ENCODE measurements at regions not wholly inside any gene's neighbourhood (a gene's known extent, or its start where the extent isn't known, plus 50 kb on each side); places are given as distances from the start of the nearest gene placed in this dataset.

DNA sequence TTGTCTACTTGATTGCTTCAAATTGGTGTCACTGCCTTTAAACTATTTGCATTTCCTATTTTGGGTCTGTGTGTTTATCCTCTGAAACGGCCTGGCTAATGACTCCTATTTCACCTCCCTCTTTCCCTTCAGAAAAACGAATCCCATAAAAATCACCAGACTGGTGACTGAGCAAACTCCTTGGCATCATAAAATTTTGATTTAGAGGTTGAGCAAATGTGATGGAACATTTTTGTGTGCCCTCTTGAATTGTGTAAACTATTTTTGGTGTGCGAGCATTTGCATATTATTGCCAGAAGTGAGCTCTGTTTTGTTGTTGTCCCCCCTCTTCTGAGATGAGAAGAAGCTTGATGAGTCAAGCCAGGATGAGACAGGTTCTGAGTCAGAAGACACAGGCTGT lies 316.1 kb downstream of the AJAP1 start:
- TF ChIP-seq JUNB (IDR thresholded peaks at IDR 0.05; ENCODE audit: unreplicated experiment) (no peak), CTCF (conservative IDR thresholded peaks at IDR 0.05; ENCODE audit: low read depth in 2 of 2) (no peak), REST (IDR thresholded peaks at IDR 0.05; ENCODE audit: unreplicated experiment) (no peak), EZH2 (IDR thresholded peaks at IDR 0.05; ENCODE audit: low read depth, unreplicated experiment) (no peak), POLR2AphosphoS5 (IDR thresholded peaks at IDR 0.05; ENCODE audit: low read depth) (no peak)
